Activated naive CD4-positive, alpha-beta T cell (primary cell): ENCODE measurements at regions not wholly inside any gene's neighbourhood (a gene's known extent, or its start where the extent isn't known, plus 50 kb on each side); places are given as distances from the start of the nearest gene placed in this dataset.
A peak's percentile ranks its signal among the peaks of the same experiment; 100 is the strongest.

Experiments
- DNase-seq, 4 experiments: peaks; one replicate each; lab custom pipeline; 2025; lab: John Stamatoyannopoulos, UW

DNA sequence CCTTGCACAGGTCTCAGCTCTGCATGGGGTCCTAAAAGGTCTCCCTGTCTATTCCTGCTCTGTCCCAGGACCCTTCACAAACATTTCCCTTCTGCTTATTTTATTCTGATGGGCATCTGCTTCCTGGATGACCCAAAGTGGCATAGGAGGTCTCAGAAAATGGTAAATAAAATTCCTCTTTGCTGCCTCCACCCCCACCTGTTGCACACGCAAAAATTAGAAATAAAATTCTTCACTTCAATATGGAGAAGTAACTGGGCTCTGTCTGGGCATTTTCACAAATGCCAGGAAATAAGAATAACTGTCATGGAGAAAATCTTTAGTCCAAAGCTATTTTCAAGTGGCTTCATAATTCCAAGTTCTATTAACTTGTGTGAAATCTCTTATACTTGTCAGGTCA, 106.6 kb upstream of the MAP1B start:
- DNase-seq, result no peak

DNA sequence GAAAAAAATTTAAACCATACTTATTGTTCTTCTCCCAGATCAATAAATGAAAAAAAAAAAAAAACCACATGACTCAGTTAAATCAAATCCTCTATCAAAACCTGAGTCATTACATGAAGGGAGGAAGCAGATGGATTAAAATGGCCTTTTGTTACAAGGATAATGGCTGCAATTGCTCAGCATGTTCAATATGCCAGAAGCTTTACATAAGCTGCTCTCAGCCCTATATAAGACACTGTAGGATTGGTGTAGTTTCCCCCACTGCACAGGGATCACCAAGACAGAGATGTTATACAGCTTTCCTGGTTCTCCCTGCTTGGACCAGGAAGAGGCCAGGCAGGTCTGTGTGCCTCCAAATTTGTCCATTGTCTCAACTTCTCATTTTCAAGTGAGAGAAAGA, 101.6 kb upstream of the MAP1B start:
- no peak for DNase-seq

DNA sequence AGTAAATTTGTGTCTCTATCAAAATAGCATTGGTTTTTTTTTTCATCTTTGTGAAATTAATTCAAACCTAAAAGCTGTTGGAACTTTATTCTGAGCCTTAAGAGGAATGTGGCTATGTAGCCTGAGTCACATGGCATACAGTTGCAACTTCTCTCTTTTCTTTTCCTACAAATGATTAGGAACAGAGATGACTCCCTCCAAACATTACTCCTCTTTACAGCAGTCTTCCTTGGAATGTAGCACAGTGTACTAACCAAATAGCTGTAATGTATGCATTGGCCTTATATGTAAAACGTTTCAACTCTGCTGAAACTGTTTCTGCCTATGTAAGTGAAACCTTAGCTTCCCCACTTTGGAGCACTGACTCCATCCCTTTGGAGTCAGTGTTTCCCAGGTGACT, 100.9 kb upstream of the MAP1B start:
- no peak for DNase-seq

DNA sequence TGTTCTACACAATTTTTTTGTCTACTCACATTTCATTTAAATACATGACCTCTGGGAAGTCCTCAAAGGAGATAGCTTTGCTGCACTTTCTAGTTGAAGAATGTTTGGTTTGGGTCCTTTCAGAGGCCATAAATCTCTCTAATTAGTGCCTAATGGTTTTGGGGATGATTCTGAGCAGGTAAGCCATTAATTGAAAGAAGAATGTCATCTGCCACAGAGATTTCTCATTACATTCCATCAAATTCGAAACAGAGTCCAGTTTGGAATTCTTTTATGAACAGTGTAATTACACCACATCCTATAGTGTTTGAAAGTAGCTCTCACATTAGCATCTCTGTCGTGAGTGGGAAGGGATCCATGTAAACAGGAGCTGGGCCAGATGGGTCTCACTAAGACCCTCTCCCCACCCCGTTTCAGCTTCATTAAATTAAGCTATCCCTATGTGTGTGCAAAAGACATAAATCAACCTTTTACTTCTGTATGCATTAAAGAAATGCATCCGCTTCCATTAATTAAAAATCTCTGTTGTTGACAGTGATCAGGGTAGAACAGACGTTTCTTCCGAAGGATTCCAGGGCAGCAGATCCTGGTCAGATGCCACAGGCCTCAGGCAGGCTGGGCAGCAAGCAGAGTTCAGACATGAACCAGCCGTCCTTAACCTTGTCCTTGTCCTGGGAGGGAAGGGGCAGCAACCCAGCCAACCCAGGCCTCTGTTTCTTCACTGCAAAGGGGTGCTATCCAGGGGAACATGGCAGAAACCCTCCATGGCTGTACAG, 99.8 kb upstream of the MAP1B start:
- no peak for DNase-seq

DNA sequence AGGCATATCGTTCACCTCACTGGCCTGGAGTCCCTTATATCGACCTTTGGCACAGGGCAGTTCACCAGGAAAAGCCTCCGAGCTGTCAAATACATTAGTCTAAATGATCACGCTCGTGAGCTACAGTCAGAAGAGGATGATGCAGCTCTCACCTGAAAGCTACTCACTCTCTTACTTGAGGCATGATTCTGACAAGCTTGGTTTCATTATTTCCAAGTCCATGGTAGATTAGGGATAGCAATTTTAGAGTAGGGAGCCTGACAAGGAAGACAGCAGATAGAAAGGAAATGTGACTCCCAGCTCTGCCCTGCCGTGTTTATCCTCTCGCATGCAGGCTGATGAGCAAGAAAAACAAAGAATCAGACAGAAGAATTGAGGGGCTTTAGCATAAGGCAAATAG, 98.0 kb upstream of the MAP1B start:
- DNase-seq, result no peak

DNA sequence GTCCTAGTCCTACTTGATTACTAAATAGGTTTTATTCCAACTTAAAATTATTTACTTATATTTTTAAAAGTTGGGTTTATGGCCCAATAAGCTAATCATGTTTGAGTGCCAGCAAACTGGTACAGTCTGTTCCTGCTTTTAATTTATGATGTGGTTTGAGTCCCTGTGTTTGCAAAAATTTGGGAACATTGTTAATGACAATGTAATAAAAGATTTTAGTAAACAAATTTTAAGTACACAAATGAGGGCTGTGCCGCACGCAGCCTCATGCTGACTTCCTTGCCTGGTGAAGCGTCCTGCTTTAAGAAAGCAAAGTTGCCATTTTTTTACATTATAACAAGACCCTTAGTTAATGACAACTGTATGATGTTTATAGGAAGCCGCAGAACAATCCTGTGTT, 96.8 kb upstream of the MAP1B start:
- no peak for DNase-seq

DNA sequence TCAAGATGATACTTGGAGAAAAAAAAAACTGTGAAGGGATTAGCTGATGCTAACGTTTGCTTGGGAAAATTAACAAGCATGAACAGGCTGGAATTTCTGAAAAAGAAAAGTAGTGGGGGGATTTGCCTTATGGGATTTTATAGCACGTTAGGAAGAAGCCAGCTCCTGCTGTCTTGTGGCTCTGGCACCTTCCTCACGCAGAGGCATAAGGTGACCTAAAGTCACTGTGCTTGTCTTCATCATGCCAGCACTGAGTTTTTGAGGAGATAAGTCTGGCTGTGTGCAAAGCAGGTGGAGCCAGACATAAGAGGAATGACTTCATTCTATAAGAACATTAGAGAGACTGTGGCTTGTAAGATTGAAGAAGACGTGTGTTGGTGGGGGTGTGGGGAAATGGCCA, 94.4 kb upstream of the MAP1B start:
- no peak for DNase-seq

DNA sequence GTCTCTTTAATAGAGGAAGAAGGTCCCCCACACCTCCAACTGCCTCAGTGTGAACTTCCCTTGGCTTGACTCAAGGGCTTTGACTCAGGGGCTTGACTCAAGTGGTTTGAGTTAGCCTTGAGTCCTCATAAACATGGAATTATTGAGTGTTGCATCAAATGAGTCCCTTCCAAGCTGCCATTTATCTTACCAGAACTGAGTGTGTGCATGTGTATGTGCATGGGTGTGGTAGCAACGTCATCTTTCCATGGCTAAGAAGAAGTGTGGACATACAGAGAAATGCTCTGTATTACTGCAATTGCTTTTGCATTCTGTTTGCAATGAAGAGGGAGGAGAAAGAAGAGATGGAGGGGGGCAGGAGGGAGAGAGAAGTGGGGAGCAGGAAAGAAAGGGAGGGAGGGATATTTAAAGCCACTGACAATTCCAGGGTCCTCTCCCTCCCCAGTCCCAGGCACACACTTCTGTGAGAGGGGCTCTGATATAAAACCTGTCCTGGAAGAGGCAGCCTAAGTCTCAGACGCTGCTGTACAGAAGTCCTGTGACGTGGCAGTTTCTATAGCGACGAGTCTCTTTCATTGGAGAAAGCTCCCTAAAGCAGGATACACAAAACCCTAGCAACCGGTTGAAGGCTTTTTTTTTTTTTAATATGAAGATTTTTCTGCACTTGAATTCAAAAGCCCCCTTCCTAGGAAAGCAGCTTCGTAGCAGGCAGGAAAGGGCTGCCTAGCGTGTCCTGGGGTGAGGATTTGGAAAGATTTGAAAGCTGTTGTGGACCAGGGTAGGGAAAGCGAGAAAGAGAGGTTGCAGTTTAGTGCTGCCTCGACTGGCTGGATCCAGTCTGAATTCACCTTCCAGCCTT, 93.3 kb upstream of the MAP1B start:
- DNase-seq, result no peak

DNA sequence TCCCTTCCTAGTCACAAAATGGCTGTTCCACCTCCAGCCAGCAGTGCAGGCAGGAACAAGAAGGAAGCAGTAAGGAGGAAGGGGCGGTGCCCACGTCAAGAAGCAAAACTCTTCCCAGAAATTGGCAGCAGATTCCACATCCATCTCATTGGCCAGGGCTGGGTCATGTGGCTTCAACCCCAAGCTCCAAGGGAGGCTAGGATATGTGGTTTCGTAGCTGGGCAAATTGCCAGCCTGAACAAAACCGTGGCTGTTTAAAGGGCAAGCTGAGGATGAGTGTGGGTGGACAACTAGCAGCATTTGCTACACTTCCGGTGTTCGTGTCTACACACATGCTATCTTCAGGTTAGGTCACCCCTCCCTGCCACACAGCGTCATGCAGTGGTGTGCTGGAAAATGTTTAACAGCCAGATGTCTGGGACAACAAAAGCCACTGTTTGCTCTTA, 92.1 kb upstream of the MAP1B start:
- DNase-seq, result no peak

DNA sequence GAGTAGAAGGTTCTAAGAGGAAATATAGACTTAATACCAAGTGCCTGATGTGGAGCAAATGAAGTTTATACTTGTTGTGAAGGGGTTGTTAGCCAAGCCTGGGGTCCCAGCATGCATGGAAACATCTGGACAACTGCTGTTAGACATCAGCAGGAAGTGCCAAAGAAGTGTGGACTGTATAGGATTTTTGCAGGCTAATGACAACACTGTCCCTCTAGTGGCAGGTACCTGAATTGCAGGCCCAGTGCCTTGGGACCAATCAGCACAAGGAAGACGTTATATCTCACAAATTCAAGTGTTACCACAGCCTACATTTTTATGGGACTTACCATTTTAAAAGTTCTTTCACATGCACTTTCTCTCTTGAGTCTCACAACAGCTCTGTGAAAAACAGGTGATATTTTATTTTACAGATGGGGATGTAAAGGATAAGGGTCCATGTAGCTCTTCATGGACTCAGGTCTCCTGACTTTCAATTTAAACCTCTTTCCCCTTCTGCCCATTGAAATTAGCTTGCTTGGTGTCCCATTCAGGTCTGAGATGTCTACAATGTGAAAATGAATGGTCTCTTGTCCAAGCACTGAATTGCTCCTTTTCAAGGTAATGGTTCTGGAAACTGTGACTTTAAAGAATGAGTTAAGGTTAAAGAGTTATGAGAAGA, 89.0 kb upstream of the MAP1B start:
- DNase-seq, result peak; percentile 18 to 36 (median 24)

DNA sequence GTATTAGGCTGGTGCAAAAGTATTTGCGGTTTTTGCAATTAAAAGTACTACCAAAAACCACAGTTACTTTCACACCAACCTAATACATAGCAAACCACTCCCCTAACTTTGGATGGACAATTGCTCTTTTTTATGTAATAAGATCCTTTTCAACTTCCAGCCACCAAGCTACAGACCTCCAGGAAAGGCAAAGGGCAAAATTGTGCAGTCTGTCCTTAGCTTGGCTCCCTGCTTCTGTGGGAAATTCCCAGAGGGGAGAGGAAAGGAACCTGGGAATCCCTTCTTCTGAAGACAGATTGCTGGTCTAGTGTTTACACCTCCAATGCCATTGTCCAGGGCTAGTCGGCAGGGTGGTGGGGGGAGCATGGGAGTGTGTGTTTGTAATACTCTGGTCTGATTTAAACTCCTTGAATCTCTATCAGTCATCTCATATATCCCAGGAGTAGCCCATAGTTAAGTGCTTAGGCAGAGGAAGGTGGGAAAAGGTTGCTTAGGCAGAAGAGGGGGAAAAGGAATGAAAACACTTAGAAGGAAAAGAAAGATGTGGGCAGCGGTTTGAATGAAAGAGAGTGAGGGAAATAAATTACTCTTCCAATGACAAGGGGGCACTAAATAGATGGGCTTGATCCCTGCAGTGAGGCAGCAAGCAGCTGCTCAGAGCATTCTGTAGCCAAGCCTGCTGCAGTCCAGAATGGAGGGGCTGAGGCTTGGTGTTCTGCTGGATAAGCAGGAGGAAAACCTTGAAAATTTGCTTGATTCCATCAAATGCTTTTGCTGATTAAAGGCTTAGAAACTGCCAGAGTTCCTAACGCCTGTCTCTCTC, 86.9 kb upstream of the MAP1B start:
- DNase-seq, result no peak

DNA sequence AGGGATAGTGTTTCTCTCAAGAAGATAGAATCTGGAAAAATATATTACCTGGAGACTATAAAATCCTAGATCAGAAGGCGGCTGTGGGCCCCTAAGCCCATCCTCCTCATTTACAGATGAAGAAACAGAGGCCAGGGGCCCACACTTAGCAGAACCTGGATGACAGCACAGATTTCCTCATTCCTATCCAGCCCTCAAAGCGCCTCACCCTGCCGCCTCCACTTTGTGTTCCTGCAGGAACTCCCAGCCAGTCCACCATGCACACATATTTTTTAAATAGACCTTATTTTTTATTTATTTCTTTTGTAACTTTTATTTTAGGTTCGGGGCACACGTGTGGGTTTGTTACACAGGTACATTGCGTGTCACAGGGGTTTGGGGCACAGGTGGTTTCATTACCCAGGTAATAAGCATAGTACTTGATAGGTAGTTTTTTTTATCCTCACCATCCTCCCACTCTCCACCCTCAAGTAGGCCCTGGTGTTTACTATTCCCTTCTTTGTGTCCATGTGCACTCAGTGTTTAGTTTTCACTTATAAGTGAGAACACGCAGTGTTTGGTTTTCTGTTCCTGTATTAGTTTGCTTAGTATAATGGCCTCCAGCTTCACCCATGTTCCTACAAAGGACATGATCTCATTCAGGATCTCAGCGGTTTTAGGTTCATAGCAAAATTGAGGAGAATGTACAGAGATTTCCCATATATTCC, 85.5 kb upstream of the MAP1B start:
- no peak for DNase-seq

DNA sequence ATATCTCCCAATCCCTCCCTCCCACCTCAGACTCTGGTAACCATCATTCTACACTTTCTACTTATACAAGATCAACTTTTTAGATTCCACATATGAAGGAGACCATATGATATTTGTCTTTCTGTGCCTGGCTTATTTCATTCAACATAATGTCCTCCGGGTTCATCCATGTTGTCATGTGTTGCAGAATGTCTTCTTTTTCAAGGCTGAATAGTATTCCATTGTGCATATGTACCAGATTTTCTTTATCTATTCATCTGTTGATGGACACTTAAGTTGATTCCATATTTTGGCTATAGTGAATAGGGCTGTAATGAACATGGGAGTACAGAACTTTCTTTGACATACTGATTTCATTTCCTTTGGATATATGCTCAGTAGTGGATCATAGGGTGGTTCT, 78.9 kb upstream of the MAP1B start:
- DNase-seq, result no peak

DNA sequence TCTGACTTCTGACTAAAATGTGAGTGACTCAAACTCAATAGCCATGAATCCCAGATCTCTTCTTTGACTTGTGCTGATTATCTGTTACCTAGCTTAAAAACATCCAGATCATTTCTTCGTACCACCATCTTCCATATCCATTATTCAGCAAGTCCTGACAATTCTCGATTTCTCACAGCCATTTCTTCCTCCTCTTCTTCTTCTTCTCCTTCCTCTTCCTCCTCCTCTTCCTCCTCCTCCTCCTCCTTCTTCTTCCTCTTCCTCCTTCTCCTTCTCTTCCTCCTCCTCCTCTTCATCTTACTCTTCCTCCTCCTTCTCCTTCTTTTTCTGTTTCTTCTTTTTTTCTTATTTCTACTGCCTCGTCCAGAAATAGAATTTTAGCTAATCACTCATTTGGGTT, 77.0 kb upstream of the MAP1B start:
- DNase-seq, result no peak

DNA sequence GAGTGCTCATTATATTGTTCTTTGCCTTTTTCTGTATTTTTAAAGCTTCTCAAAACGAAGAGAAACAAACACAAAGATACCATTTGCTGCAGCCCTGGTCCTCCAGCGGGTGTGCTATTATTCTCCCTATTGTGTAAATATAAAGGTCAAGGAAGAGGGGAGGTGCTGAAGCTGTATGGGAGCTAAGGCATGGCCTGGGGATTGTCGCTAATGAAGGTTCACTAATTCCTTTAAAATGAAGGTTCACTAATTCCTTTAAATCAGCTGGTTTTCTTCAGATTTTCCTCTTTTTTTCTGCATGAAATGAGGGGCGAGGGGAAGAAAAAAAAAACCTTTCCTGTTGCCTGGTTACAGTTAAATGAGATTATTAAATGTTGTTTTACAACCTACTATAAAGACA, 74.5 kb upstream of the MAP1B start:
- no peak for DNase-seq

DNA sequence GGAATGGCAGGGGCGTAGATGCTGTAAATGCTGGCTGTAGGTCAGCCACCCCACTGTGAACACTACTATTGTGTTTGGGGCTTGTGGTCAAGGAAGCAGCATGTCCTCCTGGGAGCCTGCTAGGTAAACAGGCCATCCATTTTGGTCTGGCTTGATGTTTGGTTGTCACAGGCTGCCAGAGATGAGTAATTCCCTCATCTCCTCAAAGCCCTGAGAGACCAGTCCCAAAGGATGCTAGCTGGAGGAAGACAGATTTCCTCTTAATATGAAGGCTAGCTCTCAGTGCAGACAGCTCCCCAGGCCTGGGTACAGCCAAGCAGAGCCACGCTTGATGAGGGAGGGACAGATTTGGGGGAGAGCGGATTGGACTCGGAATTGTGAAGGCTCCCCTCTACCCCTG, 72.5 kb upstream of the MAP1B start:
- DNase-seq, result no peak

DNA sequence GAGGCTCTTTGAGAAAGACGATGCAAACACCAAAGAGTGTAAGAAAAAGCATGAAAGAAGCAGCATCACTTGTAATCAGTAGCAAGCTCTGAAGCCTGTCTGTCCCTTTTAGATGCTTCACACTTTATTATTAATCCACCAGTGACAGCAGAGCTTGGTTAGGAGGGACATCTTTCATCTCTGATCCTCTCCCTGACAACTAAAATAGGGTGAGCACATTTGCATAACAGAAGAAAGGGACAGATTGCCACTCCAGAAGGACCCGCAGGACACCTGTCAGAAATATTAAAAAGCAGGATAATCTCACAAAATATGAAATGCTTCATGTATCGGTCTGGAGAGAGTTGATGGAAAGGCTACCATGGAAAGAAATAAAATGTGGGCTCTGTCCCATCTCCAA, 71.4 kb upstream of the MAP1B start:
- no peak for DNase-seq

DNA sequence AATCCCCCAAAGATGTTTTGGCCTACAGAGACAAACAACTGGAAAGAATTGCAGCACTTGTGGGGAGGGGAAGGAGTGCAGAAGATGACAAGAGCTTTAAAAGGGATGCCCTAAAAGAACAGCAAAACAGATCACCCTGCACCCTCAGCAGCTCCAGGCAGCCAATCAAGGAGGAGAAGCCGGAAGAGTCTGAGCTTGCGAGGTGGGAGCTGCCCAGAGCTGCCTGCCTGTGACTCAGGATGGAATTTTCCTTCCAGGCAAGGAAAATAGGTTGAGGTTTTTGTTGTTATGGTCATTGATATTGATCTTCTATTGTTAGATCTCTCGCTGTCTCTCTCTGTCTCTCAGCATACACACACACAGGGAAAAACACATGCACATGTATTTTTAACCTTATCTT, 70.3 kb upstream of the MAP1B start:
- no peak for DNase-seq

DNA sequence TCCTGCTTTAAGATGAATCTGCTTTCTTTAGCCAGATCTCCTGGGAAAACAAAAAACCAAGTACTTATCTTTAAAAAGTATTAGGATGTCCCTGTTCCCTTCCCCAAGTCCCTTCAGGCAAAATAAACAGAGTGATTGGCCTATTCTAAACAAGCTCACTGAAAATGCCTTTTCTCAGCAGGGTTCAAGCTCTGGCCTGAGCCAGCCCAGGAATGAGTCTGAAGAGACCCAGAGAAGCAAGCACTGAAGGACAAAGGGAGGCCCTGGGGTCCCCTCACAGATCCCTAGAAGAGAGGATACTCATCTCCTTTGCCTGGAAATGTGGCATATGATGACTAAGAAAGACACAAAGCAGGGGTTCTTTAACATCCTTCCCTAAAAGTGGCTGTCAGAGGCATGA, 66.8 kb upstream of the MAP1B start:
- DNase-seq, result no peak

DNA sequence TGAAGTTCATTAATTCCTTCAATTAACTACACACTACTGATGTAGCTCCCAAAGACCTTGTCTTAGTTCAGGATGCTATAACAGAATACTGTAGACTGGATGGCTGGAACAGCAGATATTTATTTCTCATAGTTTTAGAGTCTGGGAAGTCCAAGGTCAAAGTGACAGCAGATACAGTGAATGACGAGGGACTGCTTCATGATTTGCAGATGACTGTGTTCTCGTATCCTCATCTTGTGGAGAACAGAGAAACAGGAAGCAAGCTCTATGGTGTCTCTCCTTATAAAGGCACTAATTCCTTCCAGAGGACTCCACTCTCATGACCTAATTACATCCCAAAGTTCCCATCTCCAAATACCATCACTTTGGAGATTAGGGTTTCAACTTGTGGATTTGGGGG, 65.6 kb upstream of the MAP1B start:
- DNase-seq, result no peak

DNA sequence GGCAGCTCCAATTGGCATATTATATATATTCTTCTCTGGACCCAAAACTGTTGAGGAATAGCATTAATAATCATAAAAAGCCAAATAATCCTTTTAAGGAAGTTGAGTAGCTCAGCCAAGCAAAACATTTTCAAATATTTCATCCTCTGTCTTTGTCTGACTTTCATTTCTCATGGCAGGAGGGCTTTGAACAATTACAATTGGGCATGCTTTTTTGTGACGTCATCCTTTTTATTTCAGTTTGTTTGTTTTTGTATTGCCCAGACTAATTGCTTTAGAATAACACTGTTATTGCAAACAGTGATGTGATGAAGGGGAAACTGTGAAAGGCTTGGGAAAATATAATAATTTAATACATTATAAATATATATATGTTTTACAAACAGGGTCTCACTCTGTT, 65.2 kb upstream of the MAP1B start:
- DNase-seq, result no peak
